Stimulated activated naive B cell treated with anti-CD40 and anti-IgM and Interleukin-4, amounts not matched to agents 10 μg/mL and 1 μg/mL and 100 μg/mL, for 72 hours (primary cell): ENCODE measurements at regions not wholly inside any gene's neighbourhood (a gene's known extent, or its start where the extent isn't known, plus 50 kb on each side); places are given as distances from the start of the nearest gene placed in this dataset.

Source experiments
- ATAC-seq, 2 donors: fragments of 150-1000 bp; cut with Tn5 transposase; replicated peaks; 2 replicates each; pipeline ENCODE4 v1.10.0; 2021; ENCODE audit warnings: moderate library complexity in 1 of 2
- DNase-seq: peaks from one replicate; pipeline ENCODE4 v3.0.0; 2021
- H3K27ac Mint-ChIP-seq: one replicate; pipeline ENCODE4 v1.8.0; 2022; ENCODE audit warnings: mild to moderate bottlenecking, mixed read lengths
- H3K27me3 Mint-ChIP-seq, 2 donors: one replicate each; pipeline ENCODE4 v1.8.0; 2022; ENCODE audit warnings: mixed read lengths in 2 of 2
- H3K36me3 Mint-ChIP-seq, 2 donors: one replicate each; pipeline ENCODE4 v1.8.0; 2022; ENCODE audit warnings: mixed read lengths in 2 of 2, mild to moderate bottlenecking in 1 of 2
- H3K4me1 Mint-ChIP-seq, 2 donors: one replicate each; pipeline ENCODE4 v1.8.0; 2022; ENCODE audit warnings: mixed read lengths in 2 of 2, mild to moderate bottlenecking in 1 of 2
- H3K4me3 Mint-ChIP-seq, 2 donors: one replicate each; pipeline ENCODE4 v1.8.0; 2022; ENCODE audit warnings: mild to moderate bottlenecking in 2 of 2, mixed read lengths in 2 of 2, moderate library complexity in 1 of 2
- H3K9me3 Mint-ChIP-seq, 2 donors: one replicate each; pipeline ENCODE4 v1.8.0; 2022; ENCODE audit warnings: mixed read lengths in 2 of 2, mild to moderate bottlenecking in 1 of 2

DNA sequence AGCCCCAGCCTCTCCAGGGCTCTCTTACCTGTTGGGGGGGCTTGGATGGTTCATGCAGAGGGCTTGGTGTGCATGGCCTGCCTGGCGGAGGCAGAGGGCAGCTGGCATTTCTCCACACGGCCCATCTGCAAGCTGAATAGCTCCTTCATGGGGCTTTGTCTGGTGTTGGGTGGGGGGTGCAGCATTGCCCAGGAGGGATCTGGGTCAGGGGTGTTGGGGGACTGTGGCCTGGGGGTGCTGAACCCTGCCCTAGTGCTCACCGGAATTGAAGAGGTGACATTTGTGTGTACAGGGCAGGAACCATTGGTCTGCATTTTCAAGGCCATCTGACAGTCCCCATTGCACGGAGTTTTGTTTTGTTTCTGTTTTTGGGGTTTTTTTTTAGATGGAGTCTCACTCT, 58.8 kb upstream of the HAAO start:
- Mint-ChIP-seq H3K36me3 (peaks cover 0 to 2% of the 10 kb centered on the region in 2 donors), H3K4me3 (no peak overlapping the region), H3K27me3 (no peaks in the 10 kb centered on the region), H3K27ac (no peak overlapping the region), H3K9me3 (no peaks in the 10 kb centered on the region), H3K4me1 (no peaks in the 10 kb centered on the region)
- DNase-seq = no peak
- ATAC-seq = no peak

DNA sequence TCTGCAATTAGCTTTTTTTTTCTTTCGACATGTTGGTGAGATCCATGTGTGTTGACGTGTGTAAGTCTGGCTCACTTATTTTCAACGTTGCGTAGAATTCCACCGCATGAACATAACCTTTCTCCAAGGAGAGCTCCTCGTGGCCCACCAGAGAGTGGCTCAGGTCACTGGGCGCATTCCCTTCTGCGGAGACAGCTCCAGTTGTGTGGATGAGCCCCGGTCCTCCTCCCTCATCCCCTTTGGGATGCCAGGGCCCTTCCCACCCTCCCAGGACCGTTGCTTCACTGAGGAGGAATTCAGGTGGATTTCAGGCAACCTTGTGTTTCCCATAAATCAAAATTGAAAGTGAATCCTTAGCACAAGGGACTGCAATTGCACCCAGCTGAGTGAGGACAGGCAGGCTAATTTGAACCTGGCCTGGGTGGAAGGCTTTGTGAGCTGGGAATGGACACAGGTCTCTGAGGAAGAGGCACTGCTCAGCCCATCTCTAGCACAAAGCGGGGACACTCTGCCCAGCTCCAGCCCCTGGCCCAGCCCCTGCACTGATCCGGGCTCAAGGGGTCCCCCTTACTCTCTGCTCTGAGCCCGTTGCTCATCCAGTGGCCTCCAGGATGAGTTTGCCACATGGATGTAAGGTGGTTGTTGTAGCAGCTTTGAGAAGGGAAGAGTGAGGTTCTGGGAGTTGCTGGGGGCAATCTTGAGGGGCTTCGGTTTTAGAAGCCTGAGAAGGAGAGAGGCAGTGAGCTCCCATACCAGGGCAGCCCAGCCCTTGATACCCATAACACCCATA, 57.8 kb upstream of the HAAO start:
- Mint-ChIP-seq H3K36me3 (peaks cover 0 to 2% of the 10 kb centered on the region in 2 donors), H3K27me3 (no peaks in the 10 kb centered on the region), H3K4me1 (no peaks in the 10 kb centered on the region), H3K9me3 (no peaks in the 10 kb centered on the region), H3K4me3 (no peak overlapping the region), H3K27ac (no peak overlapping the region)
- ATAC-seq (no peak), DNase-seq (no peak)

DNA sequence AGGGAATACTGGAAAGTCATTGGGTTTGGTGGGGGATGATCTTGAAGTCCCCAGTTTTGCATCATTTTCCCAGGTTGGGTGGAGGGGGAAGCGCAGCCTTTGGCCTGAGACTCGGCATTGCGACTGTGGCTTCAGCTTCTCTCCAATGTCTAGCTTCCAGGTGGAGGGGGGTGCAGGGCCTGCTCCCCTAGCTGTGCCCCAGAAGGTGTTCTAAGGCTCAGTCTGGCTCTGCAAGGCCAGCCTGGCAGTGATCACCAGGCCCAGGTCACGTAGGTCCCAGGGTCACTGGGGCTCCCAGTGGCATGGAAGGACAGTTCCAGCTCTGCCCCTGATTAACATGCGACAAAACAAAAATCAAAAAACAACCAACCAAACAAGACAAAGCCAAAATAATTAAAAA, 56.9 kb upstream of the HAAO start:
- Mint-ChIP-seq H3K27ac (no peak overlapping the region), H3K9me3 (no peaks in the 10 kb centered on the region), H3K4me3 (no peak overlapping the region), H3K27me3 (no peaks in the 10 kb centered on the region), H3K4me1 (no peaks in the 10 kb centered on the region), H3K36me3 (peaks cover 0 to 2% of the 10 kb centered on the region in 2 donors)
- no peak for ATAC-seq
- no peak for DNase-seq

DNA sequence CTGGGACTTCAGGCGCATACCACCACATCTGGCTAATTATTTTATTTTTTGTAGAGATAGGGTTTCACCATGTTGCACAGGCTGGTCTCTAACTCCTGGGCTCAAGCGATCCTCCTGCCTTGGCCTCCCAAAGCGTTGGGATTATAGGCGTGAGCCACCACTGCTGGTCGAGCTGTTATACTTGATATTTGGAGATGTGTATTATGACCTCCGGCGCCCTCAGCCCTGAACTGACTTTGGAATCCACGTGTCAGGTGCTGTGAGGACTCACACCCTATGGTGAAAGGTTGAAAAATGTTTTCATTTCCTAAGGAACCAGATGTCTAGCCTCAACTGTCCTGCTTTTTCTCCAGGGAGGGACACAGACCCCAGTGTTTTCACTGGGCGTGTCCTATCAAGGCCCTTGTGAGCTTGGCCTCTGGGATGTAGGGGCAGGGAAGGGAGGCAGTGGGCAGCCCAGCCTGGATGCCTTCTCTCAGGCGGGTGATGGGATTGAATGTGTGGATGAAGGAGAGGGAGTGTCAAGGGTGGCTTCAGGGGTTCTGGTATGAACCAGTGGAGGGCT, 56.4 kb upstream of the HAAO start:
- DNase-seq (no peak), ATAC-seq (no peak)
- peaks cover 0 to 2% of the 10 kb centered on the region in 2 donors for H3K36me3 Mint-ChIP-seq
- no peak overlapping the region for H3K4me3 Mint-ChIP-seq
- no peaks in the 10 kb centered on the region for H3K4me1 Mint-ChIP-seq
- no peaks in the 10 kb centered on the region for H3K27me3 Mint-ChIP-seq
- no peaks in the 10 kb centered on the region for H3K9me3 Mint-ChIP-seq
- H3K27ac Mint-ChIP-seq = no peak overlapping the region

DNA sequence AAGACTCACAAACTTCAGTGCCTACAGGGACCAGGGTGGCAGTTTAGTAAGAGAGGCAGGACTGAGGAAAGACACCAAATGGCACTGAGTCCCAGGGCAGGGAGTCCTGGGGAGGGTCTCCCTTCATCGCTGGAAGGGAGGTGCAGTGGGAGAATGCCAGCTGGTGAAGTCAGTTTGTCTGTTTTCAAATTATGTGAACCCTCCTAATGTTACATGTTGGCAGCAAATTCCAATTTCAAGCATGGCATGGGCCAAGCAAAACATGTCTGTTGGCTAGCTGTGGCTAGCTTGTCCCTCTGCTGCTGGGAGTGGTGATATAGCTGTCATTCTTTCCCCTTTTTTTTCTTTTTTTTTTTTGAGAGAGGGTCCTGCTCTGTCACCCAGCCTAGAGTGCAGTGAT, 55.9 kb upstream of the HAAO start:
- Mint-ChIP-seq H3K4me1 (no peaks in the 10 kb centered on the region), H3K27me3 (no peaks in the 10 kb centered on the region), H3K9me3 (no peaks in the 10 kb centered on the region), H3K27ac (no peak overlapping the region), H3K4me3 (no peak overlapping the region), H3K36me3 (peaks cover 0 to 4% of the 10 kb centered on the region in 2 donors)
- DNase-seq = no peak
- no peak for ATAC-seq

DNA sequence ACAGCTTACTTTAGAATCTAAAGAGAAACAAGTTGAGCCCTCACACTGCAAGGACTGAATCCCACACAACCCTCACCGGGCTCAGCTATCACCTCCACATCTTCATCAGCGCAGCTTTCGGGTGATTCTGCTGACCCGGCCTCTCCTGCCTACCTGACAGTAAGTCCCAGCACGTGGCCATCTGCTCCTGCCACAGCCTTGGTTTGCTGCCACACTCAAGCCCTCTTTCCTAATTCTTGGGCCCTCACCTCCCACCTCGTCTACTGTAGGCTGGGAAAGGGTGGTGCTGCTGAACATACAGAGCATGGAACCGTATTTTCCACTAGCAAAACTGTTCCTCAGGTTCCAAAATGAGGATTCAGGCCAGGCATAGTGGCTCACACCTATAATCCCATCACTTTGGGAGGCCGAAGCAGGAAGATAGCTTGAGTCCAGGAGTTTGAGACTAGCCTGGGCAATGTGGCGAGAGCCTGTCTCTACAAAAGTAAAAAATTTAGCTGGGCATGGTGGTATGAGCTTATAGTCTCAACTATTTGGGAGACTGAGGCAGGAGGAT, 55.3 kb upstream of the HAAO start:
- no peaks in the 10 kb centered on the region for H3K27me3 Mint-ChIP-seq

DNA sequence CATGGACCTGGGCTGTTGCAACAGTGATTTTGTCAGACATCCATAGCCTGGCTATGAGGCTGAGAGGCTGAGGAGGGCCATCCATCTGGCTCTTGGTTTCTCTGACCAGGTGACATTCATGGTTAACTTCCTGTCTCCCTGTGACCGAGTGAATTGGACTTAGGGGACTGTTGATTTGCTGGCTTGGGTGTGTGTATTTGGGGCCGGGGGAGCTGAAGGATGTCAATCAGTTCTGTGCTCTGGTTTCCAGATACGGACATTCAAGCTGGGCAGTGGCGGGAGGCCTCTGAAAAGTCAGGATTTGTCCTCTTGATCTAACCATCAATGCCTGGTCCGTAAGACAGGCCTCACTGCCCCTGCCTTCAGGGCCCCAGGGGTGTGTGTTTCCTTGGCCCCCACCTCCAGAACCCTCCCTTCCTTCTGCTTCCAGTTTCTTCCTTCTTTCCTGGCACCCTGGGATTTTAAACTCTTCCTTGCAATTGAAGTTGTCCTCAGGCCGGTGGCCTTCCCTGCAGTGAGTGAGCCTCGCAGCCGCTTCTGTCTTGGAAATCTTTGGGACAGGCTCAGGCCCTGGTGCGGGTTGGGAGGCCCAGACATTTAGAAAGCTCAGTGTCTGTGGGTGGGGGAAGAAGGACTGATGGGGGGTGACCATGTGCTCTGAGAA, 54.7 kb upstream of the HAAO start:
- no peak for ATAC-seq
- Mint-ChIP-seq H3K4me1 (no peaks in the 10 kb centered on the region), H3K27me3 (no peaks in the 10 kb centered on the region), H3K9me3 (no peaks in the 10 kb centered on the region), H3K27ac (no peak overlapping the region), H3K4me3 (no peak overlapping the region), H3K36me3 (peaks cover 0 to 4% of the 10 kb centered on the region in 2 donors)
- DNase-seq = no peak

More for the DNA sequence above, 55.3 kb upstream of the HAAO start:
- Mint-ChIP-seq H3K4me1 (no peaks in the 10 kb centered on the region), H3K4me3 (no peak overlapping the region), H3K9me3 (no peaks in the 10 kb centered on the region), H3K36me3 (peaks cover 0 to 4% of the 10 kb centered on the region in 2 donors), H3K27ac (no peak overlapping the region)
- ATAC-seq = no peak
- no peak for DNase-seq

DNA sequence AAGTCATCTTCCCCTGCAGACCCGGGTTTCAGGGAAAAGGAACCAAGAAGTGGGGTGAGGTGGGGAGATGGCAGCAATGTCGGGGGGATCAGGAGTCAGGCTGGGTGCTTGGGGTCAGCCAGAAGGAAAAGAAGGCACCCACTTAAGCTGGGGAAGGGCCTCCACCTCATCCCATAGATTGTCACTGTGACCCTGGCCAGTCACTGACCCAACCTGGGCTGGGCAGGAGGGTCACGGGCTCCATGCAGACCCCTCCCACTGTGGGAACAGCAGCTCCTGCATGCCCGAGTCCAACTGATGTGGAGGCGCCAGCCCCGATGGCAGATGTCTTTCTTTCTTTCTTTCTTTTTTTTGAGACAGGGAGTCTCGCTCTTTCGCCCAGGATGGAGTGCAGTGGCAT, 53.6 kb upstream of the HAAO start:
- Mint-ChIP-seq H3K27me3 (no peaks in the 10 kb centered on the region), H3K9me3 (no peaks in the 10 kb centered on the region), H3K27ac (no peak overlapping the region), H3K4me3 (no peak overlapping the region), H3K36me3 (peaks cover 0 to 4% of the 10 kb centered on the region in 2 donors), H3K4me1 (no peaks in the 10 kb centered on the region)
- ATAC-seq (no peak), DNase-seq (no peak)

DNA sequence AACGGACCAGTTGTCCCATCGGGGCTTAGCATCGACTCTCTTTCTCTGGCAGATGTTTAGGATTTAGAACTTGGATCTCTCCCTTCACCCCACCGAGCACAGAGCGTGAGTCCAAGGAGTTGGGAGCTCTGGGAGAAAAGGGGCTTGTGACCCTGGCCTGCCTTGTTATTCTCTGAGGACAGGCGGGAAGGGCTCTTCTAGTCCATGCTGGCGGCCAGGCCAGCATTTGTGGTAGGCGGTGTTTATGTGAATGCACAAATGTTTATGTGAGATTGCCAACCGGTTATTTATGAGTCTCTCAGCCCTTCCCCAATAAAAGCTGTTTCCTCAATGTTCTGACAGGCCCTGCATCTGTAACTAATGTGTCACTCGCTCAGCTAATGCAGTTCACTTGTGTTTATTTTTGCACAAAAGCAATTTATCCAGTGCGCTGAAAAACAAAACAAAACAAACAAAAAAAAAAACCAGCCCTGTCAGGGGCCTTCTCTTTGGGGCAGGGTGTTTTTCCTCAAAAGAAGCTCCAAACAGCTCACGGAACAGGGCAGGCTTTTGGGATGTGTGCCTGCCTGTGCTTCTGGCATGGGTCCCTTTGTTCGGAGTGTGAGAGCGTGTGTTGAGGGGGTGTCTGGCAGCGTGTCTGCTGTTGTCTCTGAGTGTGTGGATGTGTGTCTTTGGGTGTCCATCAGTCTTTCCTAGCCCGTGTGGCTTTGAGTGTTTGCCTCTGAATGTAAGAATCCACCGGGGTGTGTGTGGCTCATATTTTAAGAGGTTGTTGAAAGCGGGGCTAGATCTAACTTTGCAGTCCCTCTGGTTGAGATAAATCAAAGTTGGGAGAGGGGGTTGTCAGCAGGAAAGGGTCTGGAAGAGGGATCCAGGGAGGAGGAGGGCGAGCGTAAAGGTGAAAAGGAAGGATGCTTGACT, 52.8 kb upstream of the HAAO start:
- ATAC-seq = no peak
- no peaks in the 10 kb centered on the region for H3K9me3 Mint-ChIP-seq

DNA sequence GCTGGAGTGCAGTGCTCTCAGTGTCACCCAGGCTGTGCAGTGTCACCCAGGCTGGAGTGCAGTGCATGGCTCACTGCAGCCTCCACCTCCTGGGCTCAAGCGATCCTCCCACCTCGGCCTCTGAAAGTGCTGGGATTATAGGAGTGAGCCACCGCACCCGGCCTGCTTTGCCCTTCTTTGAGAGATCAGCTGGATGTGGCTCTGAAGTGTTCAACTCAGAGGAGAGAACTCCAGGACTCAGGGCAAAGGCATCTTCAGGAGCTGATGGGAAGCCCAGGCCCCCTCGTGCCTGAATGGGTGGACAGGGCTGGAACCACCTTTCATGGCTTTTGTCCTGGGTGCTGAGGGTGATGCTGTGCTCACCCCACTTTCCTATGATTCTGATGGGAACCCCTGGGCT, 52.0 kb upstream of the HAAO start:
- H3K9me3 Mint-ChIP-seq = no peaks in the 10 kb centered on the region
- no peaks in the 10 kb centered on the region for H3K4me1 Mint-ChIP-seq
- ATAC-seq (no peak), DNase-seq (no peak)
- H3K36me3 Mint-ChIP-seq = peaks cover 0 to 4% of the 10 kb centered on the region in 2 donors
- H3K27me3 Mint-ChIP-seq = no peaks in the 10 kb centered on the region
- H3K27ac Mint-ChIP-seq = no peak overlapping the region
- H3K4me3 Mint-ChIP-seq = no peak overlapping the region

More for the DNA sequence above, 52.8 kb upstream of the HAAO start:
- Mint-ChIP-seq H3K27me3 (no peaks in the 10 kb centered on the region), H3K27ac (no peak overlapping the region), H3K4me3 (no peak overlapping the region), H3K4me1 (no peaks in the 10 kb centered on the region), H3K36me3 (peaks cover 0 to 4% of the 10 kb centered on the region in 2 donors)
- no peak for DNase-seq

DNA sequence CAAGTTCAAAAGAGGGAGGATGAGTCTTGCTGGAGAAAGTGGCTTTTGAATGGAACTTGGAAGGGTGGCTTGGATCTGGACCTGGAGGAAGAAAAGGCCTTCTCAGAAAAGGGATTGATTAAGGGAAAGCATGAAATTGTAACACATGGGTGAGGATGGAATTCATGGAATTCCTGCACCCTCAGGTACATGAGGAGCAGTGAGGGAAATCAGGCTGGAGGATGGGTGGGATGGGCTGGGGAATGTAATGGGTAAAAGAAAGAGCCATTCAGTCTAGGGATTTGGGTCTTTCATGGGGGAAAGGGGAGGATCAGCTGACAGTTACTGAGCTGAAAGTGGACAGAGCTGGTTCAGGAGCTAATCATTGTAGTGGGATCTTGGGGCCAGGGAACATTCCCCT, 51.2 kb upstream of the HAAO start:
- Mint-ChIP-seq H3K4me3 (no peak overlapping the region), H3K27me3 (no peaks in the 10 kb centered on the region)

DNA sequence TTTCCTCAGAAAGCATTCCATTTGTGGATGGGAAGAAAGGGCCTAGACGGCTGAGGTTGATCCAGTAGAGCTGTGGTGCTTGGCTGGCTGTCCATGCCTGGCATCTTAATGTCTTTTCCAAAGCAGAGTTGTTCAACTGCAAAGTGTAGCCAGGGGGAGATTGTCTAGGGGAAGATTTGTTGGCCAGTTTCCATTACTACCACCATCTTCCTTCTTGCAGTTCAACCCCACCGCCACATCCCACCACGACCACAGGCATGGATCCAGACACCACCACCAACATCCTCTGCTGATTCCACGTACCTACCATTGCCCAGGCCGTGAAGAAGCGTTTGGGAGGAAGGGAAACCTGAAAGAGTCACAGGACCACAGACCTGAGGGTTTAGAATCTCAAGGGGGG, 50.7 kb upstream of the HAAO start:
- Mint-ChIP-seq H3K27me3 (no peaks in the 10 kb centered on the region), H3K4me3 (no peak overlapping the region), H3K4me1 (no peaks in the 10 kb centered on the region), H3K9me3 (no peaks in the 10 kb centered on the region), H3K27ac (no peak overlapping the region), H3K36me3 (peaks cover 0 to 2% of the 10 kb centered on the region in 2 donors)
- no peak for DNase-seq
- no peak for ATAC-seq

More for the DNA sequence above, 51.2 kb upstream of the HAAO start:
- peaks cover 0 to 2% of the 10 kb centered on the region in 2 donors for H3K36me3 Mint-ChIP-seq
- H3K4me1 Mint-ChIP-seq = no peaks in the 10 kb centered on the region
- H3K9me3 Mint-ChIP-seq = no peaks in the 10 kb centered on the region
- ATAC-seq (no peak), DNase-seq (no peak)
- no peak overlapping the region for H3K27ac Mint-ChIP-seq

DNA sequence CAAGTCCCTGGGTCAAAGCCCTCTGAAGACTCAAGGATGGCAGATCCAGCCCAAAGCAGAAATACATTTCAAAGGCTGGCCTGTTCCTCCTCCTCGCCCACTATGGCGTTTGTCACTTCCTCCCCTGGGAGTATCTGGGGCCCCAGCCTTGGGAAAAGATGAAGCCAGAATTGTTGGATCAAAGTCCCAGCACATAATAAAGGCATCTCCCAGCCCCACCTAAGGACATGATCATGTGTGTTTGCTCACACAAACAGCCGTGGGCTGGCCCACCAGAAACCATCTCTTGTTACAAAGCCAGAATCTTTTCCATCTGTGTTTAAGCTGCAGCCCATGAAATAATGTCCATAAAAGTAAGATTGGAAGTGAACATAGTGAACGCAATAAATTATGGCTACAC, 50.1 kb upstream of the HAAO start:
- ATAC-seq (no peak), DNase-seq (no peak)
- Mint-ChIP-seq H3K9me3 (no peaks in the 10 kb centered on the region), H3K4me1 (no peaks in the 10 kb centered on the region), H3K27me3 (no peaks in the 10 kb centered on the region), H3K36me3 (peaks cover 0 to 2% of the 10 kb centered on the region in 2 donors), H3K4me3 (no peak overlapping the region), H3K27ac (no peak overlapping the region)
